Activated naive CD4-positive, alpha-beta T cell treated with anti-CD3 and anti-CD28 coated beads, Interleukin-2, amount 50 U/mL, for 72 hours (primary cell): ENCODE measurements at regions not wholly inside any gene's neighbourhood (a gene's known extent, or its start where the extent isn't known, plus 50 kb on each side); places are given as distances from the start of the nearest gene placed in this dataset.

Experiments used
- ATAC-seq, 2 donors: fragments of 150-1000 bp; cut with Tn5 transposase; 2 replicates each; pipeline ENCODE4 v1.10.0; 2021; ENCODE audit warnings: mild to moderate bottlenecking in 2 of 2, moderate library complexity in 2 of 2
- DNase-seq, 2 donors: peaks; one replicate each; pipeline ENCODE4 v3.0.0; 2021 to 2022; ENCODE audit warnings: low spot score in 2 of 2
- H3K27ac Mint-ChIP-seq, 2 donors: one replicate each; pipeline ENCODE4 v1.8.0; 2022; ENCODE audit warnings: mild to moderate bottlenecking in 2 of 2, mixed read lengths in 2 of 2
- H3K36me3 Mint-ChIP-seq, 2 donors: one replicate each; pipeline ENCODE4 v1.8.0; 2022; ENCODE audit warnings: mixed read lengths in 2 of 2
- H3K9me3 Mint-ChIP-seq, 2 donors: one replicate each; pipeline ENCODE4 v1.8.0; 2022; ENCODE audit warnings: mixed read lengths in 2 of 2

GRCh38 chr15:91784973-91785709 lies 68.4 kb upstream of the SLCO3A1 start:
- Mint-ChIP-seq H3K27ac (no peak overlapping the region), H3K9me3 (no peaks in the 10 kb centered on the region), H3K36me3 (no peaks in the 10 kb centered on the region)
- DNase-seq = no peak
- peak in 1 of 2 donors; percentile 74 for ATAC-seq

GRCh38 chr15:91787198-91787597 lies 66.3 kb upstream of the SLCO3A1 start:
- H3K27ac Mint-ChIP-seq = no peak overlapping the region
- no peaks in the 10 kb centered on the region for H3K9me3 Mint-ChIP-seq
- DNase-seq (no peak), ATAC-seq (no peak)
- H3K36me3 Mint-ChIP-seq = no peaks in the 10 kb centered on the region

- no peaks in the 10 kb centered on the region for H3K36me3 Mint-ChIP-seq
- no peaks in the 10 kb centered on the region for H3K9me3 Mint-ChIP-seq
- no peak overlapping the region for H3K27ac Mint-ChIP-seq
- DNase-seq (no peak), ATAC-seq (no peak)
Observed at GRCh38 chr15:91789136-91789535, 64.4 kb upstream of the SLCO3A1 start.

- H3K9me3 Mint-ChIP-seq = no peaks in the 10 kb centered on the region
- ATAC-seq (no peak), DNase-seq (no peak)
- H3K36me3 Mint-ChIP-seq = no peaks in the 10 kb centered on the region
- H3K27ac Mint-ChIP-seq = no peak overlapping the region
Observed at GRCh38 chr15:91790836-91791235, 62.7 kb upstream of the SLCO3A1 start.

- ATAC-seq (no peak), DNase-seq (no peak)
- H3K27ac Mint-ChIP-seq = no peak overlapping the region
- H3K9me3 Mint-ChIP-seq = no peaks in the 10 kb centered on the region
- no peaks in the 10 kb centered on the region for H3K36me3 Mint-ChIP-seq
Observed at GRCh38 chr15:91793771-91794170, 59.7 kb upstream of the SLCO3A1 start.

GRCh38 chr15:91795235-91795634 lies 58.3 kb upstream of the SLCO3A1 start:
- no peak for DNase-seq
- Mint-ChIP-seq H3K27ac (no peak overlapping the region), H3K36me3 (no peaks in the 10 kb centered on the region), H3K9me3 (no peaks in the 10 kb centered on the region)
- no peak for ATAC-seq

GRCh38 chr15:91801836-91802534 lies 51.5 kb upstream of the SLCO3A1 start:
- no peaks in the 10 kb centered on the region for H3K36me3 Mint-ChIP-seq
- no peak for ATAC-seq
- H3K27ac Mint-ChIP-seq = no peak overlapping the region

GRCh38 chr15:91803260-91803659 lies 50.2 kb upstream of the SLCO3A1 start:
- ATAC-seq (no peak), DNase-seq (no peak)
- Mint-ChIP-seq H3K27ac (no peak overlapping the region), H3K36me3 (no peaks in the 10 kb centered on the region), H3K9me3 (no peaks in the 10 kb centered on the region)

More at GRCh38 chr15:91801836-91802534, 51.5 kb upstream of the SLCO3A1 start:
- no peaks in the 10 kb centered on the region for H3K9me3 Mint-ChIP-seq
- no peak for DNase-seq
